ENCODE measurements at regions not wholly inside any gene's neighbourhood (a gene's known extent, or its start where the extent isn't known, plus 50 kb on each side); places are given as distances from the start of the nearest gene placed in this dataset.

DNA sequence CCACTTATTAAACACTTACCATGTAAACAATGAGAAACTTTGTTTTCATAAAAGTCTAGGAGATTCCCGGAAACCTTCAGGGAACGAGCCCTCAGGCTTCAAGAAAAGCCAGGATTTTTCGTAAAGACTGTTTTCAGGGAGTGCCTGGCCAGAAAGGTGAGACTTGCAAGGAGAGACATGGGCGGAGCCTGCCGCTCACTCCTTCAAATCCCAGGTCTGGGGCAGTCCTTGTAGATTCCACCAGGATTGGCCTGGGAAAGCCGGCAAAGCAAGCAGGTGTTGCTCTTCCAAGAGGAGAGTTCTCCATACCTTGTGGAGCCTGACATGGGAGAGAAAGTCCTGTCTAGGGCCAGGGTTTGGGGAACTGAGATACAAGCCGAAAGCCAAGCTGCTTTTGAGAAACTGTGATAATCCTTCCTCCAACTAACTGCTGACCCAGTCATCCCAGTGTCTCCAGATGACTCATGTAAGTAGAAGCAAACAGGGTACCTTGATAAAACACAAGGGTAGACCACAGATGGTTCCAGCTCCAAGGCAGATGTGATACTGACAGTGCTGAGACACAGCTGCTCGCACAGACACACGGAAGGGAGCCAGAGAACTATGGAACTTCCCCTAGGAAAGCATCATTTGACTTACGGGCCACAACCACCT, 69.4 kb upstream of the NAA20 start:
- no peak overlapping the region for H3K4me3 ChIP-seq (ENCODE audit: low read depth, low read length)
- TF ChIP-seq, protein P1, sequence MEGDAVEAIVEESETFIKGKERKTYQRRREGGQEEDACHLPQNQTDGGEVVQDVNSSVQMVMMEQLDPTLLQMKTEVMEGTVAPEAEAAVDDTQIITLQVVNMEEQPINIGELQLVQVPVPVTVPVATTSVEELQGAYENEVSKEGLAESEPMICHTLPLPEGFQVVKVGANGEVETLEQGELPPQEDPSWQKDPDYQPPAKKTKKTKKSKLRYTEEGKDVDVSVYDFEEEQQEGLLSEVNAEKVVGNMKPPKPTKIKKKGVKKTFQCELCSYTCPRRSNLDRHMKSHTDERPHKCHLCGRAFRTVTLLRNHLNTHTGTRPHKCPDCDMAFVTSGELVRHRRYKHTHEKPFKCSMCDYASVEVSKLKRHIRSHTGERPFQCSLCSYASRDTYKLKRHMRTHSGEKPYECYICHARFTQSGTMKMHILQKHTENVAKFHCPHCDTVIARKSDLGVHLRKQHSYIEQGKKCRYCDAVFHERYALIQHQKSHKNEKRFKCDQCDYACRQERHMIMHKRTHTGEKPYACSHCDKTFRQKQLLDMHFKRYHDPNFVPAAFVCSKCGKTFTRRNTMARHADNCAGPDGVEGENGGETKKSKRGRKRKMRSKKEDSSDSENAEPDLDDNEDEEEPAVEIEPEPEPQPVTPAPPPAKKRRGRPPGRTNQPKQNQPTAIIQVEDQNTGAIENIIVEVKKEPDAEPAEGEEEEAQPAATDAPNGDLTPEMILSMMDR (conservative IDR thresholded peaks at IDR 0.05; ENCODE audit: low read depth, low read length) = no peak
- DNase-seq (ENCODE audit: low read depth) = peak; percentile 74

DNA sequence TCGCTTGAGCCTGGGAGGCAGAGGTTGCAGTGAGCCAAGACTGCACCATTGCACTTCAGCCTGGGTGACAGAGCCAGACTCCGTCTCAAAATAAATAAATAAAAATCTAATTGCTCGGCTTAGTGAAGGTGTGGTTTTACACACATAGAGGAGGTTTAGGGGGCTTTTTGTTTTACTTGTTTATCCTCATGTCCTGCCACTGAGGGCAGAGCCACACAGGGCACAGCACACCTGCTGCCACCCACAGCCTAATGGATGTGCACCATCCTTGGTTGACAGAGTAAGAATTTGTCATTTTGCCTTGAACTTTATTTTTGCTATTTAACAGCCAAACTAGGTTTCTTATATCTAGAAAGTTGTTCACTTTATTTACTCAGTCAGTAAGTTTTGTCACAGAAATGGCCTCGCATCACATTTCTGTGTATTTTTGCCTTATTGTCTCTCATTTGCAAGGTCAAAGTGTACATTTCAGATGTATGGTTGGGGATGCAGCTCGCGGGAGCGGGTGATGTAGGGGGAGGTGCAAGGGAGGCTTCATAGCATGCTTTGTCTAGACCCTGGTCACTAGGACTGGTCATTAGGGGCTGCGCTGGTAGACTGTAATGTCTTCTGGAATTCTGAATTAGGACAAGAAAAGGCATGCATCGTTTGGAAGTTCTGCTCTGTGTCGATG, 67.8 kb upstream of the NAA20 start:
- H3K4me3 ChIP-seq (ENCODE audit: low read depth, low read length) = no peak overlapping the region
- no peak for DNase-seq (ENCODE audit: low read depth)
- TF ChIP-seq, protein P1 (conservative IDR thresholded peaks at IDR 0.05; ENCODE audit: low read depth, low read length) = no peak

DNA sequence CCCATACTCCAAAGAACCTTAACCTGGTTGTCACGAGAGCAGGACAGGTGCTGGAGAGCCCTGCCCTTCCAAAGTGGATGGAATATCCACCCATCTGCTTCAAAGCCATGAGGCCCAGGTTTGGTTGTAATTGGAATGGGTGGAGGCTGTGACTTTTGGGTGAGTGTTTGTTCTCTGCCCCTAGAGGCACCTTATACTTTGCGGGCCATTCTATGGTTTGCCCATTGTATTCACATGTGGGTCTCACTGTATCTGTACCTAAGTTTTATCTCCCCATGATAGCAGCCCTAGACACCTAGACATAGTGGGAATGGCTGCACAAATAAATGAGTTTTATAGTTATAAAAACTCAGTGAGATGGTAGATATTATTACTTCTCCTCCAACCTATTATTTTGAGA, 67.1 kb upstream of the NAA20 start:
- H3K4me3 ChIP-seq (ENCODE audit: low read depth, low read length) = no peak overlapping the region
- DNase-seq (ENCODE audit: low read depth) = no peak
- TF ChIP-seq, protein P1 (conservative IDR thresholded peaks at IDR 0.05; ENCODE audit: low read depth, low read length) = no peak

DNA sequence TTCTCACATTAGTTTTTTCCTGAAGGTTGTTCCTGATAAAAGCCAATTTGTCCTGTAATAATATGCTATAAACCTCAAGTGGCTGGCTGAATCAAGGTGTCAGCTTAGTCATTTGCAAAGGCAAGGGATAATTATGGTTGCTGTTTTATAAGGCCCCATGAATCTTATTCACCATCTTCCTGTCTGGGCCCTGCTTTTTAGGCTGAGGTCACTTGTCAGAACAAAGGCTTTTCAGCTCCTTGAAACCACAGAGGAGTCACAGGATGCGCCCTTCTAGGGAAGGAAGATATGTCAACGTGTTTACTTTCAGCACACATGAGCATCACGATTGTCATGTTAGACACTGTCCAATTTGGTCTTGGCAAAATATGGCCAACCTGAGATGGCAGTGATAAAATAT, 64.8 kb upstream of the NAA20 start:
- H3K4me3 ChIP-seq (ENCODE audit: low read depth, low read length) = no peak overlapping the region
- TF ChIP-seq, protein P1 (conservative IDR thresholded peaks at IDR 0.05; ENCODE audit: low read depth, low read length) = no peak
- DNase-seq (ENCODE audit: low read depth) = no peak

DNA sequence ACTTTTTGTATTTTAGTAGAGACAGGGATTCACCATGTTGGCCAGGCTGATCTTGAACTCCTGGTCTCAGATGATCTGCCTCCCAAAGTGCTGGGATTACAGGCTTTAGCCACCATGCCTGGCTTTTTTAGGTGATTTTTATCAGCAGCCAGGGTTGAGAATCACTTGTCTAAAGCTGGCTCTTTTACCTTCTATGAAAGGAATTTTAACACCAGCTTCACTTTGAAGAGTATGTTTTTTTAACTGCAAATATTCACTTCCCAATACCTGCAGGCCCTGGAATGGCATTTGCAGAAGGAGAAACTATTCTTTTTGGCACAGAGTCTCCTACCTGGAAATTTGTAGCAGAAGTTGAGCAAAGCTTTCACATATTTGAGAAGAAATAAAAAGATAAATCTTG, 63.6 kb upstream of the NAA20 start:
- TF ChIP-seq, protein P1 (conservative IDR thresholded peaks at IDR 0.05; ENCODE audit: low read depth, low read length) = no peak
- no peak overlapping the region for H3K4me3 ChIP-seq (ENCODE audit: low read depth, low read length)
- no peak for DNase-seq (ENCODE audit: low read depth)

DNA sequence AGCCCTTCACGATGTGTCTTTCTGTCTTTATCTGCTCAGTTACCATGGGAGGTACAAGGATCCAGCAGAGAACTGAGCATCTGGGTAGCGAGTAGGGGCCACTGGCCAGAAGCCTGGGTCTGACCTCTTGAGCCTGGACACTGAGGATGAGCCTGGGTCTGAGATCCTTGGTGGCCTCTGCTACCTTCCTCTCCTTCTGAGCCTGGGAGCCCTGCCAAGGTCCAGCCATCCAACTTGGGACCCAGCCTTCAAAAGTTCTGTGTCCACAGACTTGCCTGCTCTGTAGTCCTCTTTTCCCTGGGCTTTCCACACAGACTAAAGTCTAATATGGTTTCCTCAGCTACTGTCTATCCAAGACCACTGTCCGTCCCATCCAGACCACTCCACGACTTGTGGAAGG, 60.2 kb upstream of the NAA20 start:
- TF ChIP-seq, protein P1 (conservative IDR thresholded peaks at IDR 0.05; ENCODE audit: low read depth, low read length) = no peak
- DNase-seq (ENCODE audit: low read depth) = no peak
- H3K4me3 ChIP-seq (ENCODE audit: low read depth, low read length) = no peak overlapping the region

DNA sequence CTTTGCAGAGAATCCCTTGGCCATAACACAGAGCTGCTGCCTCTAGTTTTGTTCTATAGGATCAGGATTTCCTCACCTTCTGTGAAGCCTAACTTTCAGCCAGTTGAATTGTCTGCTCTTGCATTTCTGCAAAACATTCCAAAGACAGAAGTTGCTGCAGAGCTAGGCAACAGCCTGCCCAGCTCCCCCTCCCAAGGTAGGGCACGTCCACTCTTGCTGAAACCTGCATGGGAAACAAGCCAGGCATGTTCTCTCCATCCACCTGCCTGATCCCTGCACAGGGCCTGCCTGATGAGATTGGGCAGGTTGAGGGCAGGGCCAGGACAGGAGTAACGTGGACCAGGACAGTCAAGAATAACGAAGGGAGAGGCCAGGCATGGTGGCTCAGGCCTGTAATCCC, 58.9 kb upstream of the NAA20 start:
- no peak for DNase-seq (ENCODE audit: low read depth)
- TF ChIP-seq, protein P1 (conservative IDR thresholded peaks at IDR 0.05; ENCODE audit: low read depth, low read length) = no peak
- H3K4me3 ChIP-seq (ENCODE audit: low read depth, low read length) = no peak overlapping the region
